ENCODE measurements at regions not wholly inside any gene's neighbourhood (a gene's known extent, or its start where the extent isn't known, plus 50 kb on each side); places are given as distances from the start of the nearest gene placed in this dataset.

DNA sequence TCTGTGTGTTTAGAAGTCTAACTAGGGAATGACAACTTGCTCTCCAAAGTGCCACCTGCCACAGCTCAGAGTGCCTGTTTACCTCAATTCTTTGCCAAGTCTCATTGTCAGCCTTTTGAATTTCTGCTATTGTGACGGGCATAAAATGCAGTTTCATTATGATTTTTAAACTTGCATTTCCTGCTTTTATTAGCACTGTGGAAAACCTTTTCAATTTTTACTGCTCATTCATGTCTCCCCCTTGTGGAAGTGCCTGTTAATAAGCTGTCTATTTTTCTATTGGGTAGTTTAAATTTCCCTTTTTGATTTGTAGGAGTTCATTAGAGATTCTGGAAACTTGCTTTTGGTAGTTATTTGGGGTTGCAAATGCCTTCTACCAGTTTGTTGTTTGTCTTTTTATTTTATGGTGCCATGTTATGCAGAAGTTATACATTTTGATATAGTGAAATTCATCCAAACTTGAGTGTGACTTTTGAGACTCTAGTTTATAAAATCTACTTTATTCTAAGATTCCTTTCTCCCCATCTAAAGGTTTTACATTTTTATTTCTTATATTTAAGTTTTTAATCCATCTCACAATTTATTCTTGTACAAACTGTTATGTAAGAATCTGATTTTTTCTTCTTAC is 53.9 kb upstream of the FRMD4B start:
- peak in 5 of 7 experiments; percentile 13 to 57 (median 52) for TF ChIP-seq CTCF (IDR thresholded peaks at IDR 0.05)
- TF ChIP-seq EP300 (IDR thresholded peaks at IDR 0.05), result no peak
- TF ChIP-seq POLR2A (IDR thresholded peaks at IDR 0.05), result no peak

Measured in stomach (tissue), 4 donors.